ENCODE measurements at regions not wholly inside any gene's neighbourhood (a gene's known extent, or its start where the extent isn't known, plus 50 kb on each side); places are given as distances from the start of the nearest gene placed in this dataset.

- no peaks in the 10 kb centered on the region for H3K4me1 ChIP-seq (ENCODE audit: low read length)
- no peaks in the 10 kb centered on the region for H3F3A ChIP-seq (ENCODE audit: insufficient read depth, low read length)
- no peaks in the 10 kb centered on the region for H3K27me3 ChIP-seq (replicated peaks; ENCODE audit: insufficient read depth, low read length)
These were observed 321.3 kb upstream of the TMEM229A start for GRCh38 chr7:124354201-124354600.

GRCh38 chr7:124351950-124352349 lies 319.1 kb upstream of the TMEM229A start:
- TF ChIP-seq EZH2phosphoT487 (IDR thresholded peaks at IDR 0.05; ENCODE audit: low read length) (no peak), EZH2 (optimal IDR thresholded peaks at IDR 0.05; ENCODE audit: low read depth, low read length) (no peak), CTCF (IDR thresholded peaks at IDR 0.05; ENCODE audit: low read length) (no peak)

More at GRCh38 chr7:124354201-124354600, 321.3 kb upstream of the TMEM229A start:
- Histone ChIP-seq H3K4me3 (ENCODE audit: low read length) (no peak overlapping the region), H3K4me2 (ENCODE audit: low read depth, low read length) (no peak overlapping the region), H4K20me1 (ENCODE audit: insufficient read depth, low read length) (no peaks in the 10 kb centered on the region), H2AFZ (ENCODE audit: low read length) (no peak overlapping the region), H3K9me2 (replicated peaks; ENCODE audit: insufficient read depth, low read length) (no peaks in the 10 kb centered on the region), H3K9me3 (replicated peaks; ENCODE audit: insufficient read depth, low read length) (no peaks in the 10 kb centered on the region), H3K79me2 (ENCODE audit: low read length) (no peaks in the 10 kb centered on the region), H3K36me3 (replicated peaks; ENCODE audit: insufficient read depth, low read length) (no peaks in the 10 kb centered on the region), H3K9ac (ENCODE audit: low read length) (no peak overlapping the region), H3K27ac (ENCODE audit: low read length) (no peak overlapping the region)
- no peak for TF ChIP-seq EZH2 (optimal IDR thresholded peaks at IDR 0.05; ENCODE audit: low read depth, low read length)
- TF ChIP-seq CTCF (IDR thresholded peaks at IDR 0.05; ENCODE audit: low read length), result no peak
- TF ChIP-seq EZH2phosphoT487 (IDR thresholded peaks at IDR 0.05; ENCODE audit: low read length), result no peak
- DNase-seq, result no peak

GRCh38 chr7:124349443-124349842 lies 316.6 kb upstream of the TMEM229A start:
- H3K9me2 ChIP-seq (replicated peaks; ENCODE audit: insufficient read depth, low read length), result no peaks in the 10 kb centered on the region
- no peaks in the 10 kb centered on the region for H4K20me1 ChIP-seq (ENCODE audit: insufficient read depth, low read length)
- no peak overlapping the region for H3K4me3 ChIP-seq (ENCODE audit: low read length)
- no peak overlapping the region for H3K4me2 ChIP-seq (ENCODE audit: low read depth, low read length)
- no peaks in the 10 kb centered on the region for H3K27me3 ChIP-seq (replicated peaks; ENCODE audit: insufficient read depth, low read length)
- H3K4me1 ChIP-seq (ENCODE audit: low read length), result 0 out of 2 replicates have a peak, but pooled peaks cover 4% of the 10 kb centered on the region
- H3F3A ChIP-seq (ENCODE audit: insufficient read depth, low read length), result no peaks in the 10 kb centered on the region
- TF ChIP-seq EZH2phosphoT487 (IDR thresholded peaks at IDR 0.05; ENCODE audit: low read length) (no peak), CTCF (IDR thresholded peaks at IDR 0.05; ENCODE audit: low read length) (no peak), EZH2 (optimal IDR thresholded peaks at IDR 0.05; ENCODE audit: low read depth, low read length) (no peak)
- H2AFZ ChIP-seq (ENCODE audit: low read length), result no peak overlapping the region
- H3K79me2 ChIP-seq (ENCODE audit: low read length), result no peaks in the 10 kb centered on the region
- H3K36me3 ChIP-seq (replicated peaks; ENCODE audit: insufficient read depth, low read length), result no peaks in the 10 kb centered on the region
- no peak overlapping the region for H3K9ac ChIP-seq (ENCODE audit: low read length)
- H3K27ac ChIP-seq (ENCODE audit: low read length), result no peak overlapping the region
- H3K9me3 ChIP-seq (replicated peaks; ENCODE audit: insufficient read depth, low read length), result no peaks in the 10 kb centered on the region
- DNase-seq, result no peak

More at GRCh38 chr7:124351950-124352349, 319.1 kb upstream of the TMEM229A start:
- H4K20me1 ChIP-seq (ENCODE audit: insufficient read depth, low read length), result no peaks in the 10 kb centered on the region
- no peaks in the 10 kb centered on the region for H3K36me3 ChIP-seq (replicated peaks; ENCODE audit: insufficient read depth, low read length)
- no peak overlapping the region for H3K27ac ChIP-seq (ENCODE audit: low read length)
- no peak overlapping the region for H3K4me2 ChIP-seq (ENCODE audit: low read depth, low read length)
- no peak for DNase-seq
- H3K9me2 ChIP-seq (replicated peaks; ENCODE audit: insufficient read depth, low read length), result no peaks in the 10 kb centered on the region
- H3K4me3 ChIP-seq (ENCODE audit: low read length), result no peak overlapping the region
- H3K9me3 ChIP-seq (replicated peaks; ENCODE audit: insufficient read depth, low read length), result no peaks in the 10 kb centered on the region
- no peaks in the 10 kb centered on the region for H3K27me3 ChIP-seq (replicated peaks; ENCODE audit: insufficient read depth, low read length)
- H3K4me1 ChIP-seq (ENCODE audit: low read length), result no peaks in the 10 kb centered on the region
- no peak overlapping the region for H2AFZ ChIP-seq (ENCODE audit: low read length)
- H3F3A ChIP-seq (ENCODE audit: insufficient read depth, low read length), result no peaks in the 10 kb centered on the region
- no peak overlapping the region for H3K9ac ChIP-seq (ENCODE audit: low read length)
- no peaks in the 10 kb centered on the region for H3K79me2 ChIP-seq (ENCODE audit: low read length)

Measured in MM.1S (cell line).